HFFc6 (cell line): ENCODE measurements at regions not wholly inside any gene's neighbourhood (a gene's known extent, or its start where the extent isn't known, plus 50 kb on each side); places are given as distances from the start of the nearest gene placed in this dataset.

ENCODE experiments used
- DNase-seq: peaks from one replicate; pipeline ENCODE4 v3.0.0-alpha.2; 2018
- H3K27ac Mint-ChIP-seq: 2 replicates; pipeline ENCODE4 v1.8.0; 2020; ENCODE audit warnings: mild to moderate bottlenecking, mixed read lengths
- H3K27me3 Mint-ChIP-seq: 2 replicates; pipeline ENCODE4 v1.8.0; 2021; ENCODE audit warnings: mild to moderate bottlenecking, moderate library complexity, mixed read lengths; ENCODE audit not compliant: insufficient read depth
- H3K36me3 Mint-ChIP-seq: 2 replicates; pipeline ENCODE4 v1.8.0; 2021; ENCODE audit warnings: low read depth, mixed read lengths
- H3K4me1 Mint-ChIP-seq: 2 replicates; pipeline ENCODE4 v1.8.0; 2020; ENCODE audit warnings: low read depth, mixed read lengths
- H3K4me3 Mint-ChIP-seq: 2 replicates; pipeline ENCODE4 v1.8.0; 2020; ENCODE audit warnings: mild to moderate bottlenecking, moderate library complexity, mixed read lengths
- H3K9me3 Mint-ChIP-seq: 2 replicates; pipeline ENCODE4 v1.8.0; 2020; ENCODE audit warnings: mild to moderate bottlenecking, mixed read lengths
- CTCF ChIP-seq: fragments of 200-600 bp; sonication (generic); IDR thresholded peaks from 2 replicates; pipeline ENCODE4 v1.5.0; 2021; ENCODE audit warnings: antibody characterized with exemption, mild to moderate bottlenecking

- no peaks in the 10 kb centered on the region for H3K36me3 Mint-ChIP-seq
- no peaks in the 10 kb centered on the region for H3K4me1 Mint-ChIP-seq
- no peak overlapping the region for H3K27ac Mint-ChIP-seq
- H3K4me3 Mint-ChIP-seq = no peak overlapping the region
- H3K9me3 Mint-ChIP-seq = peaks cover 43% of the 10 kb centered on the region
- DNase-seq = no peak
- no peaks in the 10 kb centered on the region; the same call in none of the 2 replicates for H3K27me3 Mint-ChIP-seq
- no peak for TF ChIP-seq CTCF
These were observed 310.4 kb downstream of the GADD45G start for GRCh38 chr9:89915187-89915586.

DNA sequence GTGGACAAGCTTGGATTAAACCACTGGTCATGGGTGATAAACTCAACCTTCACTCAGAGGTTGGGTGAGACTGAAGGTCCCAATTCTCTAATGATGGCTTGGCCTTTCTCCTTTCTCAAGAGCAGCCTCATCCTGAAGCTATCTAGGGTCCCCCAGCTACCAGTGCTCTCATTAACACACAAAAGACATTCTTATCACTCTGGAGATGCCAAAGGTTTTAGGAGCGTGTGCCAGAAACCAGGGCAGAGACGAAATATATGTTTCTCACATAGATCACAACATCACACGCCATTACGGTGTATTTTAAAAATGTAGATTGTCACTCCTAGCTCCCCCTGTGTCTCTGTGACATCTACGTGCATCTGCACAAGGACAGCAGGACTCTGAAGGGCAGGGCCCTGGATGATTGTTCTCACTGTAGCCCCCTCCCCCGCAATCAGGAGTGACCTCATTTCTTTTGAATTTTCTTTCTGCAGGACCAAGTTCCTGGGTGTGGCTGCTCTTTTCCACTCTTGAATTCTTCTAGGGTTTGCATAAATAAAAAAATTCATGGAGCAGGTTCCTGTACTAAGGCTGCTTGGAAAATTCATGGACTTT is 311.3 kb downstream of the GADD45G start:
- H3K4me1 Mint-ChIP-seq = no peaks in the 10 kb centered on the region
- H3K27me3 Mint-ChIP-seq = no peaks in the 10 kb centered on the region; the same call in none of the 2 replicates
- no peaks in the 10 kb centered on the region for H3K36me3 Mint-ChIP-seq
- H3K9me3 Mint-ChIP-seq = peaks cover 47% of the 10 kb centered on the region
- no peak overlapping the region for H3K4me3 Mint-ChIP-seq
- no peak for DNase-seq
- no peak for TF ChIP-seq CTCF
- H3K27ac Mint-ChIP-seq = no peak overlapping the region

DNA sequence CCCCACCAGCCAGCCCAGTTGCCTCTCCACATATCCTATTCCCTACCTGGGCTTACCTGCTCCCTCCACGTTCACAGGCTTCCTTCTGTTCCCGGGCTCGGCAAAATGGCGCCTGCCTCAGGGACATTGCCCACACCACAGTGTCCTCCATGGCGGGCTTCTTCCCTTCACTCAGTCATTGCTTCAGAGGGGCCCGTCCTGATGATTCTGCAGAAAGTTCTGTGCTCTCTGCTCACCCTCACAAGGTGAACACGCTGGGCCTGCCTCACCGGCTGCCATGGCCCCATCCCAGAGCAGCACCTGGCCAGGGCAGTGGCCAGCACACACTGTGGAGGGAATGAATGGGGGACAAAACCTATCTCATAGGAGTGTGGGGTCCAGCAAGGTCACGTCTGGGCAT is 313.0 kb downstream of the GADD45G start:
- Mint-ChIP-seq H3K27ac (no peak overlapping the region), H3K27me3 (no peaks in the 10 kb centered on the region; the same call in none of the 2 replicates), H3K4me3 (no peak overlapping the region), H3K36me3 (no peaks in the 10 kb centered on the region), H3K4me1 (no peaks in the 10 kb centered on the region), H3K9me3 (peaks cover 46% of the 10 kb centered on the region)
- no peak for DNase-seq
- no peak for TF ChIP-seq CTCF

- DNase-seq = no peak
- no peak for TF ChIP-seq CTCF
- Mint-ChIP-seq H3K27me3 (no peaks in the 10 kb centered on the region; the same call in none of the 2 replicates), H3K4me3 (no peak overlapping the region), H3K9me3 (peaks cover 58% of the 10 kb centered on the region), H3K27ac (no peak overlapping the region), H3K36me3 (no peaks in the 10 kb centered on the region), H3K4me1 (no peaks in the 10 kb centered on the region)
These were observed 314.4 kb downstream of the GADD45G start for GRCh38 chr9:89919171-89919681.

GRCh38 chr9:89920131-89920530 is 315.3 kb downstream of the GADD45G start:
- no peak overlapping the region for H3K27ac Mint-ChIP-seq
- no peak overlapping the region for H3K4me3 Mint-ChIP-seq
- H3K27me3 Mint-ChIP-seq = no peaks in the 10 kb centered on the region; the same call in none of the 2 replicates

More at GRCh38 chr9:89920131-89920530, 315.3 kb downstream of the GADD45G start:
- Mint-ChIP-seq H3K4me1 (no peaks in the 10 kb centered on the region), H3K36me3 (no peaks in the 10 kb centered on the region), H3K9me3 (peaks cover 58% of the 10 kb centered on the region)
- no peak for TF ChIP-seq CTCF
- DNase-seq = no peak
